GM12873 (cell line): ENCODE measurements at regions not wholly inside any gene's neighbourhood (a gene's known extent, or its start where the extent isn't known, plus 50 kb on each side); places are given as distances from the start of the nearest gene placed in this dataset.
A peak's percentile ranks its signal among the peaks of the same experiment; 100 is the strongest.

Experiments used
- TF ChIP-seq, protein P1 (sequence below): IDR thresholded peaks from 2 replicates; pipeline ENCODE4 v1.5.1; 2012; ENCODE audit warnings: low read depth, mild to moderate bottlenecking, moderate library complexity, low read length, control low read depth; ENCODE audit not compliant: insufficient read depth; ENCODE audit errors: missing control alignments

DNA sequence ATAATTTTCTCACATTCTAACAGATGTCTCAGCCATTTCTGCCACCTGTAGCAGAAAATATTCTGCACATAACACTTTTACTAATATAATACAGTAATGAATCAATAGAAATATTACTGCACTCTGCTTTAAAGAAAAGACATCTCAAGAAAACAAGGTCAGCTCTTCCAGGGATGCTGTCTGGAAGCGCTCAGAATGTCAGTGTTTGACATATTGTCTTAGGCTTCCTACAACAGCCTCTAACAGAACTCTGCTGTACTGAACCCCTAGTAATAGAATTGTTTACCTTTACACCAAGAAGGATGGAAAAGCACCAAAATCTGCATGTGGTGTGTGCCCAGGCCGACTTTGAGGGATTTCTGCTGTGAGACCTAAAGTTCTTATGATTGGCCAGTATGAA lies 61.9 kb upstream of the FSTL1 start:
- TF ChIP-seq, protein P1, sequence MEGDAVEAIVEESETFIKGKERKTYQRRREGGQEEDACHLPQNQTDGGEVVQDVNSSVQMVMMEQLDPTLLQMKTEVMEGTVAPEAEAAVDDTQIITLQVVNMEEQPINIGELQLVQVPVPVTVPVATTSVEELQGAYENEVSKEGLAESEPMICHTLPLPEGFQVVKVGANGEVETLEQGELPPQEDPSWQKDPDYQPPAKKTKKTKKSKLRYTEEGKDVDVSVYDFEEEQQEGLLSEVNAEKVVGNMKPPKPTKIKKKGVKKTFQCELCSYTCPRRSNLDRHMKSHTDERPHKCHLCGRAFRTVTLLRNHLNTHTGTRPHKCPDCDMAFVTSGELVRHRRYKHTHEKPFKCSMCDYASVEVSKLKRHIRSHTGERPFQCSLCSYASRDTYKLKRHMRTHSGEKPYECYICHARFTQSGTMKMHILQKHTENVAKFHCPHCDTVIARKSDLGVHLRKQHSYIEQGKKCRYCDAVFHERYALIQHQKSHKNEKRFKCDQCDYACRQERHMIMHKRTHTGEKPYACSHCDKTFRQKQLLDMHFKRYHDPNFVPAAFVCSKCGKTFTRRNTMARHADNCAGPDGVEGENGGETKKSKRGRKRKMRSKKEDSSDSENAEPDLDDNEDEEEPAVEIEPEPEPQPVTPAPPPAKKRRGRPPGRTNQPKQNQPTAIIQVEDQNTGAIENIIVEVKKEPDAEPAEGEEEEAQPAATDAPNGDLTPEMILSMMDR = no peak

DNA sequence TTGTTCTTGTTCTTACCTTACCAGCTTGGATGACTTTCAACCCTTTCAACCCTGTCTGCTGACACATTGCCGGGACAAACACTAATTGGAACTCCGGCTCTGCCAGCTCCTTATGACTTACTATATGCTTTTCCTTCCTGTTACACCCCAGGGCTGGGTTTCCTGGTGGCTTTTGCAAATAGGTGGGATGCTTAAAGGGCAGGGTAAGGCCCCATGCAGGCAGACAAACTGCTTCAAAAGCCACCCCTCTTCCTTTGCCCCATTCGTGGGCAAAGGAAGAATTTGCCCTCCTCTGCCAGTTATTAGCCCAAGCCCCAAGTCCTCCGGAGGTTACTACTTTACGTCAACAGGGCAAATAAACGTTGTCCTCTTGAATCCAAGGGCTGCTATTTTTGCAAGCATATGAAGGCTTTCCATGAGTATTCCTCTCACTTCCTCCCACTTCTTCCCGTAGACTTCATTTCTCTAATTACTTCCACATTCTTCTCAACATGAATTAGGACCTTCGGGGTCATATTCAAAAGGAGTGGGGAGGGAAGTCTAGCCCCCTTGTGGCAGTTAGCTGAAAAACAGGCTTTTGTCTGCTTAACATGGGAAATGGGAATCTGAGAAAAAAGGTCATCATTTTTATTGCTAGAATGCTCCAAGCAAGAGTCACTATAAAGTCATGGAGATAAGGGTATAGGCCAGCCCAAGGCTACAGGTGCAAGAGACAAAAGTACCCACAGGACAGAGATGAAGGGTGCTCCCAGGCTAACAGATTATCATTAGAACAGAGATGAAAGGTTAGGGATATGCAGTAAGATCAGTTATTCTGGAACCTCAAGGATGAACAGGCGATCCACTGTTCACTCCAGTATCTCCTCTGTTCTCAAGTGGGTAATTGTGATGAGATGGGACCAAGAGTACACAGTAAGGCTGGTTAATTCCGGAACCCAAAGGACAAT lies 56.3 kb upstream of the FSTL1 start:
- TF ChIP-seq, protein P1 = peak; percentile 68

DNA sequence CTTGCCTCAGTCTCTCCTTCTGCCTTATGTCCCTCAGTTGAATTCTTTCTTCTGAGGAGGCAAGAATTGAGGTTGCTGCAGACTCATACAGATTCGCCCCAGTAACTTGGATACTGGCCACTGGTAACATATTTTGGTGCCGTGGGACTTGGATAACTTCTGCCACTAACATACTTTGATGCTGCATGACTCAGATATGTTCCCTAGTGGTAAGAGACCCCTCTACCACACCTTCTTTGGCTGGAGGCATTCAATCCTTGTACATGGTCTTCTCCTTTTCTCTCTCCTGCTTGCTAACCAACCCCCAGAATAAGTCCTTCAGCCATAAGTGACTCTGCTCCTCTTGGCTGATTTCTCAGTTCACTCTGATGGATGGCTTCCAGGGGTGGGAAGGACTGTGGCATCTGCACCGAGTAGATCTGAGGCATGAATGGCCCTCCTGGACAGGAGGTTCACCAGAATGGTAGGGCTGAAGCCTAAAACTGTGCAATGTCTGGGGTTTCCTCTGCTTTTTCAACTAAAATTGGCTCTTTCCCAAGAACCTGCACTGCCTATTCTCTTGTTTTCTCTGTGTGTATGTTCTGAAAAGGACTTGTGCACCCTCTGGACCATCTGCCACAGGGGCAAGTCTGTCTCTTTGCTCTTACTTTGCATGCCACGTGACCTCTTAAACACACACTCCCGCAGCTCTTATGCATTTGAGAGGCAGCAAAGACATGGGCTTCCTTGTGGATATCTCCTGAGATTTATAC lies 55.5 kb upstream of the FSTL1 start:
- TF ChIP-seq, protein P1 = no peak

DNA sequence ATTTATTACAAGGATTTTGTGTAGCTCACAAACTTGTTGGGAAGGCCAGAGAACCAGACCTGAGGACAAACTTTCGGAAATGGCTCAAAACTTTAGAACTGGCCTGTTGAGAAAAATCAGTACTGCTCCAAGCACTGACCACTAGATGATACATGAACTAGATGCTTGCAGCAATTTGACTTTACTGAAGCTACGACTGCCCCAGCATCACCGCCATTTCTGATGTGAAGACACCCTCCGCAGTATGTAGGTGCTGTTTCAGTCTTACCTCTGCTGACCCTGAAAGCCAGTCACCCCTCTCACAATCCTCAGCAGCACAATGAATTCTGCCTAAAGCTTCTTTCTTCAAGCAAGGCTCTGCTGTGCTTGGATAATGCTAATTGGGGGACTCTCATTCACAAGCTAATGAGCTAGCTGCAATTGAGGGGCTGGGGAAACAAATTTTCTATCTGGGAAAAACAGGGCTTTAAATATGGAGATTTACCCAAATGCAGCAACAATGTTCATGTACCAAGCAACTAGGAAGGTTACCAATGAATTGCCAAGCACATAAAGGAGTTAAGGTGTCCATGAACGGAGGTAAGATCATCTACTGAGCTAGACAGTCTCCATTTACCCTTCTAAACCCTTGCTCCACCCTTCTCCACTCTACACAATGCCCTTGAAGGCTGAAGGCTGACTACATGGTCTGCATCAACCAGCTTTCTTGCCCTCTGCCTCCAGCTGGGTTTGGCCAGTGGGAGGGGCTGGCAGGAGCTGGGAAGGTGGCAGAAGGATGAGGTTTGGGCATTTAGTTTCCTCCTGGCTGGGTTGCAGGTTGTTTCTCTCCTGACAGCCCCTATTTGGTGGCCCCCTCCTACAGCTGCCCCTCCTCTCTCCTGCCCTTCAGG lies 53.2 kb upstream of the FSTL1 start:
- TF ChIP-seq, protein P1 = no peak

DNA sequence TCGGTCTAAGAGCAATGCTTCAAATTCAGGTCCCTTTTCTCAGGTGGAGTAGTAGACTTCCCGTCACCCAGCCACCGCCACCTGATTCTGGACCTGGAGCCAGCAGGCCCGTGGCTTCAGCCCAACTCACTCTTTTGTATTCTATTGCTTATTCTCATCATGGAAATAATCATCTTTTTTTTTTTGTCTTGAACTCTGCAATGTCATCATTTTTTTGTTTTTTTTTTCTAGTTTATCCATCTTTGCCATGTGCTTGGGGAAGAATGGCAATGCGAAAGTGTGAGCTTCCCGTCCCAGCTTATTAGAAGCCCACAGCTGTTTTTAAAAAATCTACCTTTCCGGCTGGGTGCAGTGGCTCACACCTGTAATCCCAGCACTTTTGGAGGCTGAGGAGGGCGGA lies 51.3 kb upstream of the FSTL1 start:
- TF ChIP-seq, protein P1 = no peak
